GM19397 (cell line): ENCODE measurements at regions not wholly inside any gene's neighbourhood (a gene's known extent, or its start where the extent isn't known, plus 50 kb on each side); places are given as distances from the start of the nearest gene placed in this dataset.
"Not testable (repeated sequence)": the region's sequence is repeated elsewhere in the genome, so short reads cannot be mapped to it uniquely, and the experiment has no call there.

Experiments
- ATAC-seq: cut with Tn5 transposase; IDR thresholded peaks from one replicate; pipeline ENCODE4 v1.9.1; 2021; ENCODE audit warnings: mild to moderate bottlenecking, moderate library complexity; ENCODE audit not compliant: unreplicated experiment

DNA sequence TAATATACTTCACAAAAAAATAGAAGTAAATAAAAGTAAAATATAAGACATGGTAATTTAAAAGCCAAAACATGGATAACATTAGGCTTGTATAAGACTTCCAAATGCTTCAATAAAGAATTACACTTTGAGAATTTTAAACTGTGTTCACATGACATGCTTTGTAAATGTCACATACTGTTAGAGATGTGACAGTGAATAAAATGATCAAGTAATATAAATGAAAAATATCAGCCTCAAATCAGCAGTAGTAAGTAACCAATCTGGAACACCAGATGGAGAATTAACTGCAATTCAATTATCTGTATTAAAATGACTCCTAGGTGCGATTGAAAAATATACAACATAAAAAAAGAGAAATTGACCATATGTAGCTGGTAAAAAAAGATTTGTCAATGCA lies 1260.8 kb downstream of the BRINP3 start:
- ATAC-seq, result no peak

DNA sequence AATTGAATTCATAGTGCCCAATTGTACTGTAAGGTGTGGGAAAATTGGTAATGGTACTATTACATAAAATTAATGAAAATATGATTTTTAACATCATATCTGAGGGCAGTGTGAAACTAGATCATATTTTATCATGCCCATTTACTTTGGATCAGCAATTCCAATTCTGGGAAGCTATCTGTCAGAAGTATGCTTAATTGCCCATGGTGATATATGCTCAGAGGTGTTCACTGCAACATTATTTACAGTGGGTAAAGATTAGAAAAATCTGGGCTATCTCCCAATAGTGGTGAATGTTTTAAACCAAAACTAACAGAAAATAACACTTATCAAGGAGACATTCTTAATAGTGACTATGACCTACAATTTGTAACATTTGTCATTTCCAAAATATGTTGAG lies 1260.0 kb downstream of the BRINP3 start:
- ATAC-seq, result no peak

DNA sequence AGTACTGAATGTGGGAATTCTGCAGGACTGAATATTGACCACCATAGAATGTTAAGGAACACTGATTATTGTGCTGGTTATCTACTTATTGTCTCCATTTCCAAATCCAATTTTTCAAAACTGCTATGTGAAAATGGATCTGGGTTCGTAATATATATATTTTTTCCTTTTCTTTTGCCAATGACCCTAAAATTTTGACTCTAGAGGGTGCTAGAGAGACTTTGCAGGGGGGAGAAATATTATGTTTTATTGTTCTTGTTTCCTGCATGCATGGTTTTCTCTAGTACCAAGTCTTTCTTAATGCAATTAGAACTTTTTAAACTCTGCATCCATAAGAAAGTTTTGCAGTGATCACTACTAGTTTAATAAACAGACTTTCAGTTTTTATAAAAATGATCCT lies 1256.9 kb downstream of the BRINP3 start:
- no peak for ATAC-seq

DNA sequence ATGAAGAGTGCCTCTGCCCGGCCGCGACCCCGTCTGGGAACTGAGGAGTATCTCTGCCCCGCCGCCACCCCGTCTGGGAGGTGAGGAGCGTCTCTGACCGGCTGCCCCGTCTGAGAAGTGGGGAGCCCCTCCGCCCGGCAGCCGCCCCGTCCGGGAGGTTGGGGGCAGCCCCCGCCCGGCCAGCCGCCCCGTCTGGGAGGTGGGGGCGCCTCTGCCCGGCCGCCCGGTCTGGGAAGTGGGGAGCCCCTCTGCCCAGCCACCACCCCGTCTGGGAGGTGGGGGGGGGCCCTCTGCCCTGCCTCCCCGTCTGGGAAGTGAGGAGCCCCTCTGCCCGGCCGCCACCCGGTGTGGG lies 1251.9 kb downstream of the BRINP3 start:
- ATAC-seq, result not testable (repeated sequence)

DNA sequence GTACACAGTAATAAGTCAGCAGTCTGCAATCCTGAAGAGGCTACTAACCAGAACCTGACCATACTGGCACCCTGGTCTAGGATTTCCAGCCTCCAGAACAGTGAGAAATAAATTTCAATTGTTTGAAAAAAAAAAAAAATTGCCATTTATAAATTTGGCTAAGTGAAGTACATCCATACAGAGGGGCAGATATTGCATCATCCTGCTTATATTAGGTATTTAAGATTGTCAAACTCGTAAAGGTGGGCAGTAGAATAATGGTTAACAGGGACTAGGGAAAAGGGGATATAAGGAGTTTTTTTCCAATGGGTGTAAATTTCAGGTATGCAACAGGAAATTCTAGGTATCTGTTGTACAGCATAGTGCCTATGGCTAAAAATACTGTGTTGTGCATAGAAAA lies 1250.9 kb downstream of the BRINP3 start:
- ATAC-seq, result no peak

DNA sequence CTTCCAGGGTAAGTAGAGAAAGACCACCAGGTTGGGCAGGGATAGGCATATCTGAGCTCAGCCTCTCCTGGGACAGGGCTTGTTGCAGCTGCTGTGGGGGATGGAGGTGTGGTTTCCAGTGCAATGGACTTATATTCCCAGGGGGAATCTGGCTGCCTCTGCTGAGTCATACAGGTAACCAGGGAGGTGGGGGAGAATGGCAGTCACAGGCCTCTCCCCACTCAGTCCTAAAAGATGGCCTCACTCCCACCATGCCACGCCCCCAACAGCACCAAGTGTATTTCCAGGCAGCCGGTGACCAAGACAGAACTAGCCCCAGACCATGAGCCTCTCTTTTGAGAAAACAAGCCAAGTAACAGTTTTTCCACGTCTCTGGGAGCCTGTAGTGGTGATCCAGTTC lies 1240.7 kb downstream of the BRINP3 start:
- ATAC-seq, result no peak

DNA sequence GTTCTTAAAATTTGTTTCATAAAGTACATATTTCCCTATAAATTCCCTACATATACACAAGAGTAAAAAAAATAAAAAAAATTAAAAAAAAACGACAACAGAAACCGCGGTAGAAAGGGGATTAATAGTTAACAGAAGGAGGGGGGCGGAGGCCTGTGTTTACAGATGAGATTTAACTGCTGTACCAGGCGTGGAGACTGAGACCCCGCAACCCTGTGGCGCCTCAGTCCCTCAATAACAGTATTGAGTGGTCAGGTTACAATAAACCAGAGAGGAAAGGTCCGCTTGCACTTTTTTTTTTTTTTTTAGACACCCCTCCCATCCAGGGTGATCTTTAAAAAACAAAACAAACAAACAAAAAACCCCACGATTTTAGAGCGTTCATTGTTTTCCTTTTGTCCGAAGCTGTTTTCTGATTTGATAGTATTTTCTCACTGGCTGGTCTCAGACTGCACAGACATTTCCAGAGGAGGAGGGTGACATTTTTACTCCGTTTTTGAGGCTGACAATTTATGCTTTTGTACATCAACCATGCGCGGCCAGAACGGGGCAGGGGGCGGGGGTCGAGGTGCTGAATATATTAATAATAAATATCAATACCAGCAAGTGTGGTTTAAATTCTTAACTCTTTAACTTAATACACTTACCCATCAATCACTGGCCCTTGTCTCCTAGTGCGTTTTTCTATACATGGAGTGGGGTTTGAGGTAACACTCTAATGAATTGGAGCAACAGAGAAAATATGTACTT lies 1223.9 kb downstream of the BRINP3 start:
- ATAC-seq, result no peak

DNA sequence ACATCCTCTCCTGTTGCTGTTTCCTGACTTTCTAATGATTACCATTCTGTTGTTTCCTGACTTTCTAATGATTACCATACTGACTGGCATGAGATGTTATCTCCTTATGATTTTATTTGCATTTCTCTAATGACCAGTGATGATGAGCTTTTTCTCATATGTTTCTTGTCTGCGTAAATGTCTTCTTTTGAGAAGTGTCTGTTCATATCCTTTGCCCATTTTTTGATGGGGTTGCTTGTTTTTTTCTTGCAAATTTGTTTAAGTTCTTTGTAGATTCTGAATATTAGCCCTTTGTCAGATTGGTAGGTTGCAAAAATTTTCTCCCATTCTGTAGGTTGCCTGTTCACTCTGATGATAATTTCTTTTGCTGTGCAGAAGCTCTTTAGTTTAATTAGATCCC lies 1216.5 kb downstream of the BRINP3 start:
- not testable (repeated sequence) for ATAC-seq

DNA sequence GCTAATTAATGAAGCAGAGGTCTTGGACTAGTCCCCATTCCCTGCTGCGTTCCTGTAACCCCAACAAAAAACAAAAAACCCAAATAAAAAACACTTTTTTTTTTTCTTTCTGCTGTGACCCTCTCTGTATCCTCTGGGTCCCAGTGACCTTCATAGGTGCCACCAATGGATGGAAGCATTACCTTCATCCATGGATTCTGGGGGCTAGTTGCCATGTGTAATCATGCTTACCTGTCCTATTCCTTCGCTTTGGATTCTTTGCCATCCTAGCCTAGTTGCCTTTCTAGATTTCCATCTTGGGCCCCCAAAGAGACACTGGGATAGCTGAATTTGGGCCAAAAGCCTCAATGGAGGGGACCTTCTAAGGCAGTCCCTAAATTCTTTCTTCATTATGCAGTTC lies 1208.7 kb downstream of the BRINP3 start:
- ATAC-seq, result no peak

DNA sequence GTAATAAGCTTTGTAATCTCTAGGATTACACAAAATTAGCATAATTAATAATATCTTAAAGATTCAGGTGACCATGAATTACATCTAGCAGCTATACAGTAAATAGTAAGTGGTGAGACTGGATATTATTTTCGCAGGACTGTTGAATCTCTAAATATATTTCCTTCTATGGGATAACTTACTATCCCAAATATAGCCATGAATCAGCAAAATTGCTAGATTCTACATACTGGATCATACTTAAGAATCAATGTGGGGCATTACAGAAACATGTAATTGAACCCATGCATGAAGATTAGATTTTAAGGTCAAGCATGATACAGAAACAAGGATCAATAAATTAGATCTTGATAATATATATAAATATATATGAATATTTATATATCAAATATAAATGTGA lies 1203.4 kb downstream of the BRINP3 start:
- no peak for ATAC-seq

DNA sequence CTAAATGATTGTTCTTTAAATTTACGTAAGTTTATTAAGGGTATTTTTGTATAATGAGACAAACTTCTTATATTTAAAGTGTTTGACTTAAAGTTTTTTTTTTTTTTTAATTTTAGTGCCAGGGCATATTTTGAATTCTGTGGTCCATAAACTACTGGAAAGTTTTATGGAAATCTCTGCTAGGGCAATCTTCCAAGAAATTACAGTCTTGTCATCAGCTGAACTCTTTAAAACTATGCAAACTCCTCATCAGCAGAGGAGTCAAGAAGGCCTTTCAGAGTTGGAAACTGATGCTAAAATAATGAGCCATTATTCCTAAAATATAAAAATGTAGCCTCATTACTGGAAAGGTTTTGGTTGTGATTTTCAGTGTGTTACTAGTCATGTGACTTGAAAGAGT lies 1201.9 kb downstream of the BRINP3 start:
- ATAC-seq, result no peak

DNA sequence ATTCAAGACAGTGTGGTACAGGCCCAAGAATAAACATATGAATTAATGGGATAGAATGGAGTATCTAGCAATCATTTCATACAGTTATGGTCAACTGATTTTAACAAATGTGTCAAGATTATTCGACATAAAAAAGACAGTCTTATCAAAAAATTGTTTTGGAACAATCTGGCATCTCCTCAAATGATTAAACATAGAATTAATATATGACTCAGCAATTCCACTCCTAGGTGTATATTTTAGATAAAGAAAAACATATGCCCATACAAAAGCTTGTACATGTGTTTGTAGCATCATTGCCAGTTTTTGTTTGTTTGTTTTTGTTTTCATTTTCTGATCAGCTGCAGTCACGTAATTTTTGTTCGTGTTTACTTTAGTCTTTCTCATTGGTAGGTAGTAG lies 1188.3 kb downstream of the BRINP3 start:
- ATAC-seq, result no peak

DNA sequence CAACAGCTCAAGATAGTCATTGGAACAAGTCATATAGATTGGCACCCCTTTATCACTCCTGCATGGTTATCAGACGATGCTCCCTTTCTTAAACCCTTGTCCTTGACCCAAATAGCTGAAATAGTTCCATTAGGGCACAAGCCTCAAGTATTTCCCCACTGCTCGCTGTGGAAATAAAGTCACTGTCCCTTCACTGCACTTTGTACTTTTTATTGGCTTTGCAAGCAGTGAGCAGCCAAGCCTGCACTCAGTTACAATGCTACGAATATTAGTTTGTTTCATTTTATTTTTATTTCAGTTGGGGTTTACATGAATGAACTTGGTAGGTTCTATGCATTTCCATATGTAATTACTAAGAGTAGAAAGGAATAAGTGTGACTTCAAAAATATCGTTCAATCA lies 1176.4 kb downstream of the BRINP3 start:
- no peak for ATAC-seq

DNA sequence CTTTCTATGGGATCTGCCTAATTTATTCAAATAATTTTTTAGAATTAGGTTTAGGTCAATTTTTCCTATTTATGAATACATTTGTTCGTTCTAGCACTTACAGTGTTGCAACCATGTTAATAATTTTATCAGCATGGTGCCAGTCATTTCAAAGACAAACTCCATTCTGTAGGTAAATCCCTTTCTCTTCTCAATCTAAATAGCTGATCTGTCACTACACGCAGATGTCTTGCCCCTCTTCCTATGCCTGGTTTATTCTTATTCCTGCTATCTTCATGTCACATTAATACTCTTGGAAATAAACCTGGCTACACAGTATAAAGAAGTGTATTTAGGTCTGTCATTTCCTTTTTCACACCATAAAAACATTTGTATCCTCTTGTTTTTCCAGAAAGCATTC lies 1172.4 kb downstream of the BRINP3 start:
- ATAC-seq, result no peak

DNA sequence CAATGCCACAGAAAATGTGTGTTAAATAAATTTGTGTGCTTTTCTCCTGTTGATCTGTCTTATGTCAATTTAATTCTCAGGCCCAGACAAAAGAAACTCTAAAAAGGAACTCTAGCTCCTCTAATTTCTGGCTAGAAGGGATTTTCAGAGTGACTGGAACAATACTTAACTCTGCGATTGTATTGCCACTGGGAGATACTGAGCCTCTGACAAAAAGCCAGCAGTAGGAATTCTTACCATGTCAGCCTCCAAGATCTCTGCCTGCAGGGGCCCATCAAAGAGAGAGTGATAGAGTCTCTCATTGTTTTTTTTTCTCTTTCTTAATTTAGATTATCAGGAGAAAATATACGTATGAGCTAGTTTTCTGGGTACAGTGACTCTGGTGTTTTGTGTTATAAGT lies 1165.7 kb downstream of the BRINP3 start:
- no peak for ATAC-seq

DNA sequence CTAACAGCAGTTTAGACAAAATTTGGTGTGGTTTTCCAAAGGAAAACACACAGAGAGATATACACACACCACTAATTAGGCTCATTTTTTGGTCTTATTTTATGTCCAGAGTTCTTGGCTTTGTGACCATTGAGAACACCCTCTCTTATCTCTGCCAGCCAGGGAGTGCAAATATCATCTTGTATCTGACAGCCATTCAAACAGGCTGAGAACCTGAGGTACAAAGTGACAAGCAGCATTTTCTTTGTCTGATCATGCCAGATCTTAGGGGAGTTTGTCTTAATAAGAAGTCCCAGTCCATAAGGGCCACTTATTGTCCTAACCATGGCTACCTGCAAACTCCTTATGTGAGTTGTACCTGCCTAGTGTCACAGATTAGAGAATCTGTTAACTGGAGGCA lies 1165.2 kb downstream of the BRINP3 start:
- ATAC-seq, result no peak

DNA sequence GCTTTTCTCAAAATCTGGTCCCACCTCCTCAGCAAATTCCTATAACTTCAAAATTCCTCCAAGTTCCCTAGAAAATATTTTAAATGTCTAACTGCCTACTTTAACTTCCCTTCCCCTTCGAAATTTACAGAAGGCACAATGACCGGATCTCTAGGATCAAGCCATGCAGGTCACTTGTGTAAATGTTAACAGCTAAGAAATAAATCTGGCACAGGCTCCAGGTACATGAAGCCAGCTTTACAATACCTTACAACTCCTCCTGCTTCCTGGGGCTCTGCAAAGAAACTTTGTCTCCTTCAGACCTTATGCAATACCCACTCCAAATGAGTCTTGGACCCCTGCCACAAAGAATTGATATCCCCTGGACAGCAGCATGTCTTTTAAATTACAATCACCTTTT lies 1164.2 kb downstream of the BRINP3 start:
- ATAC-seq, result no peak

DNA sequence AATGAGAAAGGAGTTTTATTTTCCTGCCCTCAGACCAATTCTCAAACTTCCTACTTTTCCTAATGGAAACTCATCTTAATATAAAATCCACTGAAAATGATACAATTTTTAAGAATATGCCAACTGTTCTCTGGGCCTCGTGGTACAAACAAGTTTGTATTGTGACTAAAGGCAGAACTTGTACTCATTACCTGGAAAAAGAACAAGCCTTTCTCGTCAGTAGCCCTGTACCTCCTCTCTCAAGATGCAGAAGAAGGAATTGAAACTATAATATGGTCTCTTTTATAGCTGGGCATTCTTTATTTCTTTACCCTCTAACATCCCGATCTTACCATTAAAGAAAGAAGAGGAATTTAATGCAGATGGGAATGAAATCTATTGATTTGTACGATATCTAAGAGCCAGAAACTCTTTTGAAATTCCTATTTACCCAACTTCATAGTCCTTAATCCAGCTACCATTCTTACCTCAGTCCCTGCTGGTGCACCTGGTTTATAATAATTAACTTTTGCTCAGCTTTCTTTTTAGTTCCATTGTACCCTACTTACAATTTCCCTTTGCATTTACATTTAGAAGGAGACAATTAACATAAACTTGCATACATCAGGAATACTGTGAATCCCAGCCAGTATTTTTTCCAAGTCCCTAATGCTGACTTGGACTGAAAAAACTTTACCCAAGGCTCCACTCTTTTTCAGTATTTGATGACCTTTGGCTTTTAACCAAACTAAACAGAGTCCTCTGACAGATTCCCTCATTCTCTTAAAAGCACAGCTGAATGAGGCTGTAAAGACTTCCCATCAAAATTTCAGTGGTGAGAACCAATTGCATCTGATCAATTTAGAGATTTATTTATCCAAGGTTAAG lies 1162.4 kb downstream of the BRINP3 start:
- no peak for ATAC-seq

DNA sequence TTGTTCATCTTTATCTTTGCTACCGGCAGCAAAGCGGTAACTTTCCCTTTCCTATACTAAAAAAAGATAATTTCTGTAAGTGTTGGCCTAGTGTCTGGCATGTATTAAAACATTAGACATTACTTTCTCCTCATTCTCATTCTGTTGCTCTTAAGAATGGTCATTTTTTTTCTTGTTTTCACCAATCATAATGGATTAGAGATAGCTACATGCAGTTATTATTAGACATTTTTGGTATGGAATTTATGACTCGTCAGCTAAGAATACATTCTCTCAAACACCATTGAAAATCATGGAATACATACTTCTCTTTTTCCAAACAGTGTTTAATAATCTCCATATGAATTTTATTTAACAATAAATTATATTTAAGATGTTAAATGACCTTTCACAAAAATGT lies 1154.6 kb downstream of the BRINP3 start:
- ATAC-seq, result no peak

DNA sequence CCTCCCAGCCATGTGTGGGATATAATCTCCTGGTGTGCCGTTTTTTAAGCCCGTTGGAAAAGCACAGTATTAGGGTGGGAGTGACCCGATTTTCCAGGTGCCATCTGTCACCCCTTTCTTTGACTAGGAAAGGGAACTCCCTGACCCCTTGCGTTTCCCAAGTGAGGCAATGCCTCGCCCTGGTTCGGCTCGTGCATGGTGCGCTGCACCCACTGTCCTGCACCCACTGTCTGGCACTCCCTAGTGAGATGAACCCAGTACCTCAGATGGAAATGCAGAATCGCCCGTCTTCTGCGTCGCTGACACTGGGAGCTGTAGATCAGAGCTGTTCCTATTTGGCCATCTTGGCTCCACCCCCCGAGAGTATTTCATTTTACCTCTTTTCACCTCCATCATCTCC lies 1146.6 kb downstream of the BRINP3 start:
- not testable (repeated sequence) for ATAC-seq

DNA sequence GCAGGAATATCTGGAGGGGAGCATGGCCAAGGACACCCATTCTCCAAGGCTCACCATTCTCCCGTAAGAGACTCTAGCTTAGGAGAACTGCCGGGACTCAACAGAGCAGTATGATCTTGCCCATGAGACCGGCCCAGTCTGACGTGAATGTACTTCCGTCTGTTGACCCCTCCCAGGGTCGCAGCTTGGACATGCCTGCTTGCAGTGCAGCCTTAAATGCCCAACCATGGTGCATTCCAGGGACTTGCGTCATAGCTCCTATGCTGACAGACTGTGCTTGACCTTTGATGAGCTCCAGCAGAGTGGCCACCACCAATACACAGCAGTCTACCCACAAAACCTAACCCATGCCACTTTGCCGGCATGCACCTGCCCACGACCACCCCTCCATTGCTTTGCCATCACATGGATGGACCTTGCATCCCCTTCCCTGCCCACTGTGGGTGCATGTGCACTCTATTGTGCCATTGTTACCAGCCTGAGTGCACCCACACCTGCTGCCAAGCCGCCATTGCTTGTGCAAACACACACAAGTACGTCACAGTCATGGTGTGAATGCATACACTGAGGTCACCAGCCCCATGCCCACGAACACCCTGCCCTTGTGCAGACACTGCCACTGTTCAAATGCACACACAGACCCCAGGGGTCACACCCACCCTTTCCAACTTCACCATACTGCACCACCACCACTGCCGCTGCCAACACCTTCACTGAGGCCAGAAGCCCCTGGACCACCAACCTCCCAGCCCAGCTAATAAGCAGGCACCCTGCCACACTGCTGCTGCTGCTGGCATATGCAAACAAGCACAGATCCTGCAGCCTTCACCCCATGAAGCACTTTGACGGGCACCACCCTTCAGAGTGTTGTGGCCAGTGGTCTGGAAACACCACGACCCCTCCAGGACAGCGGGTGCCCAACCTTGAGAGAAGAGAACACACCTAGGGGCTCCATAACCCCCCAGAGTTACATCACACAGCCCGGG lies 1141.3 kb downstream of the BRINP3 start:
- ATAC-seq, result no peak
